A549 (cell line): ENCODE measurements at regions not wholly inside any gene's neighbourhood (a gene's known extent, or its start where the extent isn't known, plus 50 kb on each side); places are given as distances from the start of the nearest gene placed in this dataset.

Source experiments
- BCL3 ChIP-seq: fragments of >200 bp; sonication (Bioruptor Twin); formaldehyde crosslinking; IDR thresholded peaks from 3 replicates; pipeline ENCODE4 v1.6.1; 2016
- MAX ChIP-seq: IDR thresholded peaks from 2 replicates; pipeline ENCODE4 v1.6.1; 2012
- NFE2L2 ChIP-seq: fragments of 150-350 bp; conservative IDR thresholded peaks from 2 replicates; pipeline ENCODE4 v1.6.1; 2014; ENCODE audit warnings: low read length

GRCh38 chr5:101673120-101673519 lies 623.0 kb downstream of the SLCO4C1 start:
- TF ChIP-seq MAX (no peak), BCL3 (no peak), NFE2L2 (no peak)
